Activated CD4-positive, alpha-beta memory T cell treated with anti-CD3 and anti-CD28 coated beads, Interleukin-2, amount 10 ng/mL, durations not matched to agents 7 days and 5 days (primary cell): ENCODE measurements at regions not wholly inside any gene's neighbourhood (a gene's known extent, or its start where the extent isn't known, plus 50 kb on each side); places are given as distances from the start of the nearest gene placed in this dataset.

ENCODE experiments used
- CTCF ChIA-PET: fragments of 350-600 bp; sonication (Branson Sonifier 250); formaldehyde crosslinking; loops from one replicate; lab custom pipeline; 2021; ENCODE audit warnings: antibody characterized with exemption, inconsistent platforms; lab: Charles Lee
- POLR2A ChIA-PET: fragments of 350-600 bp; sonication (Branson Sonifier 250); formaldehyde crosslinking; loops from one replicate; lab custom pipeline; 2021; ENCODE audit warnings: antibody characterized with exemption; lab: Charles Lee
- DNase-seq: peaks from one replicate; pipeline ENCODE4 v3.0.0-alpha.2; 2020
- H3K27ac Mint-ChIP-seq: one replicate; pipeline ENCODE4 v1.8.0; 2021; ENCODE audit warnings: mild to moderate bottlenecking, mixed read lengths
- H3K27me3 Mint-ChIP-seq: one replicate; pipeline ENCODE4 v1.8.0; 2021; ENCODE audit warnings: mixed read lengths
- H3K36me3 Mint-ChIP-seq: one replicate; pipeline ENCODE4 v1.8.0; 2021; ENCODE audit warnings: low read depth, mixed read lengths
- H3K4me1 Mint-ChIP-seq: one replicate; pipeline ENCODE4 v1.8.0; 2021; ENCODE audit warnings: mixed read lengths
- H3K4me3 Mint-ChIP-seq: one replicate; pipeline ENCODE4 v1.8.0; 2021; ENCODE audit warnings: mild to moderate bottlenecking, mixed read lengths
- H3K9me3 Mint-ChIP-seq: one replicate; pipeline ENCODE4 v1.8.0; 2021; ENCODE audit warnings: mixed read lengths

DNA sequence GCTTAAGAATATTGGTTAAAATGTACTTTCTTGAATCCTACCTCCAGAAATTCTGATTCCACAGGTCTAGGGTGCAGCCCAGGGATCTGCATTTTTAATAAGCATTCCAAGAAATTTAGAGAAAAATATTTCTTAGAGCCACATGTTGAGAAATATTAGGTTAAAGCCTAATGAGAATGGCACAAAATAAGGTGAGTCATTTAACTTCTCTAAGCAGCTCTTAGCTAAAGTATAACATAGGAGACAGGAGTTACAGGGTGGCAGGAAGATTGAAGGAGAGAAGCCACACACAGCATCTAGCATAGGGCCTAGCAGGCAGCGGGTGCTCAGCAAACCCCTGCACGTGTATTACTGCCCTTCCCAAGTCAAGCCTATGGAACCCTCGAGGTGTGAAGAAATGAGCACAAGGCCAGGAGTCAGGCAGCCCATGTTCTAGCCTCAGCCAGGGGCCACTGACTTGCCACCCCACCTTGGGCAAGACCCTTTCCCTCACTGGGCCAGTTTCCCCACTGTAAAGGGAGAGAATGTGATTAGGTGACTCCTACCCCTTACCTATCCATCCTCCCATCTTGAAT lies 197.1 kb upstream of the TLE3 start:
- ChIA-PET CTCF (no interaction called here), POLR2A (no interaction called here)
- Mint-ChIP-seq H3K27ac (no peak overlapping the region), H3K27me3 (peaks cover 32% of the 10 kb centered on the region), H3K9me3 (no peaks in the 10 kb centered on the region), H3K4me3 (no peak overlapping the region), H3K36me3 (no peaks in the 10 kb centered on the region), H3K4me1 (peaks cover under 1% of the 10 kb centered on the region)
- DNase-seq = no peak

DNA sequence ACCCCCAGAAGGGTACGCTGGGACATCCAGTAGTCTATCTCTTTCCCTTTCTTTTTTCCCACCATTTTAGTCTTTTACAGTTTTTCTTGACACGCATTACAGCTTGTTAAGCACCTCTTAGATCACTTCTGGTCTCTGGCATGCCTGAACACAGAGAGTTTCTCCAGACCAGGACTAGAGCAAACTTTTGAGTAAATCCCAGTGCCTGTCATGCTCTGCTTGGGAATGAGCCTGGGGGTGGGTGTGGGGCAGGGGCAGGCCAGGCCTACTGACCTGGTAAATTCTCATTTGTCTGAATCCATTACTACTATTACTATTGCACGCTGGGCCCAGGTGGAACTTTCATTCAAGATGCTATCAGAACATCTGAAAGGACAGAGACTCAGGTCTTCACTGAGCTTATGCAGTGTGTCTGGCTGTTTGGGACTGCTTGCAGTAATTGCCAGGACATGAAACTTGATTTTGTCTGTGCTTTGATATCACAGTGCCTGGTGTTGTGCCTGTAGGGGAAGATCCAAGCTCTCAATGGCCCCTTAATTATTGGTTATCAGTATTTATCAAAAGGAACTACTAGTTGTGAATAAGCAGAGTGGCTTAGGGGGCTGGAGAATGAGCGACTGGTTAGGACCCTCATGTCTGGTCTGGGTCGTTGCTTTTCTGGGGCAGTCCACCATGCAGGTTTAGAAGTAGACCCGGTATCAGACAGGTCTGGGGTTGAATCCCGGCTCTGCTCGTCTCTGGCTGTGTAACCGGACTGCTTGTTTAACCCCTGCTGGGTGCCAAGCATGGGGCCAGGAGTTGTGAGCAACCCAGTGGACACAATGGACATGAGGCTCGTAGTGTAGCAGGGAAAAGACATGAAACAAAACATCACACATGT lies 196.1 kb upstream of the TLE3 start:
- Mint-ChIP-seq H3K27me3 (peaks cover 33% of the 10 kb centered on the region), H3K4me1 (no peaks in the 10 kb centered on the region), H3K27ac (no peak overlapping the region), H3K9me3 (no peaks in the 10 kb centered on the region), H3K36me3 (no peaks in the 10 kb centered on the region), H3K4me3 (no peak overlapping the region)
- ChIA-PET CTCF (no interaction called here), POLR2A (no interaction called here)
- no peak for DNase-seq

DNA sequence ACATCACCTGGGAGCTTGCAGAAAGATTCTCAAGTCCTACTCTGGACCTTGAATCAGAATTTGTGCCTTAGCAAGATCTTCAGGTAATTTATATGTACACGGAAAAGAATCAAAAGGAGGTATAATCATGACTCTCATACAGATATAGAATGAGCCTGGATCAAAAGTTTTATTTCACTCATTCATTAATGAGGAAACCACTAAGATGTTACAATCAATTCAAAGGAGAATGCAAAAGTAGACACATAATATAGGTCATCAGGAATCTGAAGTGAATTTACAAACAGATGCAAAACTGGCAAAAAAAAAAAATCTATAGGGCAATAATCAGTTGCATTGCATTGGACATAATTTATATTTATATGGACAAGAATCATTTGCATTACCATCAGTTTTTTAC lies 195.4 kb upstream of the TLE3 start:
- CTCF ChIA-PET = interaction anchor here (0.7 kb wide), 1 partner anchor 122 kb away, joined by 3 read pairs; no protein-coding TSS in a partner anchor
- no peak for DNase-seq
- Mint-ChIP-seq H3K27ac (no peak overlapping the region), H3K36me3 (no peaks in the 10 kb centered on the region), H3K27me3 (peaks cover 29% of the 10 kb centered on the region), H3K4me1 (no peaks in the 10 kb centered on the region), H3K4me3 (no peak overlapping the region), H3K9me3 (no peaks in the 10 kb centered on the region)
- POLR2A ChIA-PET = no interaction called here

DNA sequence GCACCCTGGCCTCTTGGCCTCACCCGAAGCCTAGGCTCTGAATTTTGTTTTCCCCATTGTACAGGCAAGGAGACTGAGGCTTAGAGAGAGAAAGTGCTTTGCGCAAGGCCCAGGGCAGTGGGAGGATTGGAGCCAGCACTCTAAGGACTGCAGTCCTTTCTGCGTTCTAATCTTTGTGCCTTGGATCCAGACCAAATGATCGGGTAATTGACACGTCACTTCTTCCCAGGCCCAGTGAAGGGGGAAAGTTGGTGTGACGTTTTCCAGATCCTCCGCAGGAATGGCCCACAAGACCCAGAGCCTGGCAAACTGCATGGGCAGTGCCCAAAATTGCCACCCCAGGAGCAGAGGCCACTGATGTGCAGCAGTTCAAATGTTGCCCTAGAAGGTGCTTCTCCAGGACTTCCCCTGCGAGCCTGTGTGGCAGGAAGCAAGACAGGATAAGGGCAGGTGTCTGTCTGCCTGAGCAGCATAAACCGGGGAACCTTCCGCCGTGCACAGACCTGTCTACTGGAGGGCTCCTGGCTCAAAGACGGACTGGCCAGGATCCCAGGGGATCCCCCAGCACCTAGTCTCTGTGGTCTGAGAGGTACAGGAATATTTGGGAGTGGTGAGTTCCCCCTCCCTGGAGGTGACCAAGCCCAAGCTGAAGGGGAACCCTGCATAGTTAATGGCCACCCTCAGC lies 194.5 kb upstream of the TLE3 start:
- POLR2A ChIA-PET = no interaction called here
- no peak overlapping the region for H3K27ac Mint-ChIP-seq
- no peaks in the 10 kb centered on the region for H3K36me3 Mint-ChIP-seq
- CTCF ChIA-PET = no interaction called here
- no peaks in the 10 kb centered on the region for H3K9me3 Mint-ChIP-seq
- H3K4me3 Mint-ChIP-seq = no peak overlapping the region
- no peaks in the 10 kb centered on the region for H3K4me1 Mint-ChIP-seq
- H3K27me3 Mint-ChIP-seq = peaks cover 25% of the 10 kb centered on the region
- no peak for DNase-seq

DNA sequence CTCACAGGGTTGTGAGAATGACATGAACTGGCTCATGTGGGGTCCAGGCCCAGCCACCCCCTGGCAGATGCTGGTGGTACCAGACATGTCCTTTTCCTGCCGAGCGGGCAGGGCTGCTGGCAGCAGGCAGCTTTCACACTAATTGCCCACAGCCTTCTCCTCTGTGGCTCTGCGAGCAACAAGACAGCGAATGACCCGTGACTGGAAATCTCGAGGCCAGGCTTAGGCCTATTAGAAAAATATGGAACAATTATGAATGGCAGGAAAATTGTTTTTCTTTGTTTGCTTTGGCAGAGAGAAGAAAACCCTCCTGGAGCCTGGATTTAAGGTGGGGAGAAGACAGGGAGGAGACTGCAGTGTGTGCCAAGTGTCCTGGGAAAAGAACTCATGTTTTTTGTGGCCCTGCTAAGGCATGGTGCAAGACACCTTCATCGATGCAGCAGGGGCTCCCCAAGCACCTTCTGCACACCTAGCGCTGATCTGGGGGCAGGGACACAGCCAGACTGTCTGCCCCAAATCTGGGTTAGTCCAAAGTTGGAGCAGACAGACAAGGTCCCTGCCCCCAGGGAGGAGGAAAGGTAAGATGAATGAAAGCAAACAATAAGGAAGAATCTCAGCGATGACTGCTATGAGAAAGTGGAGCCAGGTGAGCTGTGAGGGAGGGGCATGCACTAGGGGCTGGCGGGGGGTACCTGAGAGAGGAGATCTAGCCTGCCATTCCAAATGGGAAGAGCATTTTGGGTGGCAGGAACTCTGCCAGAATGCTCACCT lies 193.8 kb upstream of the TLE3 start:
- H3K4me1 Mint-ChIP-seq = no peaks in the 10 kb centered on the region
- no peak overlapping the region for H3K4me3 Mint-ChIP-seq
- no peak overlapping the region for H3K27ac Mint-ChIP-seq
- no peak for DNase-seq
- POLR2A ChIA-PET = no interaction called here
- CTCF ChIA-PET = no interaction called here
- peaks cover 17% of the 10 kb centered on the region for H3K27me3 Mint-ChIP-seq
- no peaks in the 10 kb centered on the region for H3K9me3 Mint-ChIP-seq
- no peaks in the 10 kb centered on the region for H3K36me3 Mint-ChIP-seq

DNA sequence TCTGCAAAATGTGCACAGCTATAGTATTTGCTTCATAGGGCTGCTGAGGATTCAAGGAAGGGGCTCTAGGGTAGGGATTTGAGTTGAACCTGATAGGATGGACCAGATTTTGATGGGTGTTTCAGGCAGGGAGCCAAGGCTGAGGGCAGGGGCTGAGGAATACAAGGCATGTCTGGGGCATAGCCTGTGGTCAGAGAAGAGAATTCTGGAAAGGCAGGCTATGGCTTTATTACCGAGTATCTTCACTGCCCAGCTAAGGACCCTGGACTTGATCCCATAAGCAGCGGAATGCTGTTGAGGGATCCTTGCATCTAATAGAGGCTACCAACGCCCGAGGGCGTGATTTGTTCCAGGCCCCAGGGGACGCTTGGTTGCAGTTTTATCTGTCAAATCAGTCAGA lies 193.0 kb upstream of the TLE3 start:
- ChIA-PET POLR2A (no interaction called here), CTCF (no interaction called here)
- H3K27ac Mint-ChIP-seq = no peak overlapping the region
- peaks cover 14% of the 10 kb centered on the region for H3K27me3 Mint-ChIP-seq
- DNase-seq = no peak
- no peaks in the 10 kb centered on the region for H3K9me3 Mint-ChIP-seq
- no peaks in the 10 kb centered on the region for H3K4me1 Mint-ChIP-seq
- H3K36me3 Mint-ChIP-seq = no peaks in the 10 kb centered on the region
- no peak overlapping the region for H3K4me3 Mint-ChIP-seq

DNA sequence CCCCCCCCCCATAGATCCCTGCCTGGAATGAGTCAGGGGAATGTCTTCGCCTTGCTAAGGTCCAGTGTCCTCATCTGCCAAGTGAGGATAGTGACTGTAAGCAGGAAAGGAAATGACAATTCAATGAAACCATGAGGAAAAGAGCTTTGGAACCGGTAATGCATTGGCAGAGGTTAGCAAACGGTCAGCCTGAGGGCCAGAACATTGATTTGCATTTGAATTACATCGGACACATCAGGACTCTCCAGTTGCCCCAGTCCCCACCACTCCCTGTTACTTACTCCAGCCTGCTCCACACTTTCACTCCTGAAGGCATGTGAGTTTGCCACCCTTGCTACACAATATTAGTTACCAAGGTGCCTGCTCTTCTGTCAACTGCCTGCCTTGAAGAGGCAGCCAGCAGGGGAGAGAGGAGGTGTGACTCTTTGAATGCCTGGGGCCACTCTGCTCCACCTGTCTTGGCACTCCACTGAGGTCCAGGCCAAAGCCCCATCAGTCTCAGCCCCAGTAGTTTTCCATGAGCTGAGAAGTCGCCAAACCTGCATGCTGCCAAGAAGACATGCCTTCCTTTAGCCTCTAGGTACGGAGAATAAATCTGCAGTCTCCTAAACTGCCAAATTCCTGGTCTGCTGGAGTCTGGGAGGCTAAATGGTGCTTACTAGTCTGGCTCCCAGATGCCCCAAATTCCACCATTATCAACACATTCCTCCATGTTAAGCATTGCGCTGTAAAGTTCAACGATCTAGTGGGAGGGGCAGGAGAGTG lies 191.7 kb upstream of the TLE3 start:
- H3K27me3 Mint-ChIP-seq = peaks cover 13% of the 10 kb centered on the region

DNA sequence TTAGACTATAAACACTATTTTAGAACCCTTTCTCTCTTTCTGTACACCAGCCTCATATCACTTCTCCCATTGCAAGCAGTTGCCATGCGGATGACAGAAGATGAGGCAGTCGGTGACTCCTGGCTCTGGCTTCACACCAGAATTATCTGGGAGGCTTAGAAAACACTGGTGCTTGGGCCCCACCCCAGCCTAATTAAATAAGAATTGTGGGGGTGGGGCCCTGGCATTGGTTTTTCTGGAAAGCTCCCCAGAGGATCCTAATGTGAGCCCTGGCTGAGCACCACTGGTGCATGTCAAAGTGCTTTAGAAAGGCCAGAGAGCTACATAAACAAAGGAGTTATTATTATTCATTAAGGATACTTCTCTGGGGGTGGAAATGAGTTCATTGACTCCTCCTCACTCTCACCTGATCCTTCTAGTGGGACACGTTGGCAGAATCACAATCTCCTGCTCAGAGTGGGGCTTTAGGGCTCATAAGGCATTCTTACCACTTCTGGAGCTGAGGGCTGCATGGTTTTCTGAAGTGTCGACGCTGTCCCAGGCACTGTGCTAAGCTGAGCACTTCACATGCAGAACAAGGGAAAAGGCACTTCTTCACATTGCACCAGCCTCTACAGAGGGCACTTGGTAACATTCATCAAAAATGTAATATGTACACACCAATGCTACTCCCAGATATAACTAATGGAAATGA lies 188.5 kb upstream of the TLE3 start:
- Mint-ChIP-seq H3K36me3 (no peaks in the 10 kb centered on the region), H3K4me1 (peaks cover 10% of the 10 kb centered on the region), H3K27ac (no peak overlapping the region), H3K4me3 (no peak overlapping the region), H3K27me3 (peaks cover 10% of the 10 kb centered on the region), H3K9me3 (no peaks in the 10 kb centered on the region)
- DNase-seq = no peak
- ChIA-PET CTCF (no interaction called here), POLR2A (no interaction called here)

More for the DNA sequence above, 191.7 kb upstream of the TLE3 start:
- Mint-ChIP-seq H3K27ac (no peak overlapping the region), H3K4me1 (no peaks in the 10 kb centered on the region), H3K9me3 (no peaks in the 10 kb centered on the region), H3K4me3 (no peak overlapping the region), H3K36me3 (no peaks in the 10 kb centered on the region)
- ChIA-PET CTCF (no interaction called here), POLR2A (no interaction called here)
- DNase-seq = no peak

DNA sequence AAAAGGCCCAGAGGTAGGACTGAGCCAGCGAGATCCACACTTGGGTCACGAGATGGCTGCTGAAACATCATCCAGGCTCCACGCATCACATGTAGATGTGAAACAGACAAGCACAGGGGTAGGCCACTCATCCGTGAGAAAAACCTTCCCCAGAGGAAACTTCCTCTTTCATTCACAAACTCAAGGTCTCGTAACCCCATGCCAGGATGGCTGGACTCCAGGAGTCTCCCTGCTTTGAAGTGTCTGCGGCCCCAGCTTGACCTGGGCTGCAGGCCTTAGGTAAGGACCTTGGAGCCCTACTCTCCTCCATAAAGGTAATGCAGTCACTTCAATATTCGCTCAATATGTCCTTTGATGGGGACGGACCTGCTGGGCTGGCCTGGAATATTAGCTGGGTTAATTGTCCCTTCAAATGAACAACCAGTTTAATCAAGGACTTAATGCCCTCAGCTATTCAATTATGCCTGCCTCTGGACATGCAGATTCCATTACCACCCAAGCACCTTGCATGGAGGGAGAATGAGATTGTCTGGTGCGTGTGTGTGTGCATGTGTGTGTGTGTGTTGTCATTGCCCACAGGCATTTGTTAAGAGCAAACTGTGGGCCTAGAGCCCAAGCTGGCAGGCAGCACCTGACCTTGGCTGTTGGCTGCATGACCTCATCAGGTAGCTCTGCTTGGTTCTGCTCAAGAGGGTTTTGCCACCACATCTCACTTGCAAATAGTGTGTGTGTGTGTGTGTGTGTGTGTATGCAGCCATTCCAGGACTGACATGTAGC lies 186.9 kb upstream of the TLE3 start:
- Mint-ChIP-seq H3K4me3 (no peak overlapping the region), H3K36me3 (no peaks in the 10 kb centered on the region), H3K9me3 (no peaks in the 10 kb centered on the region), H3K4me1 (peaks cover 16% of the 10 kb centered on the region), H3K27me3 (peaks cover 5% of the 10 kb centered on the region), H3K27ac (no peak overlapping the region)
- CTCF ChIA-PET = no interaction called here
- DNase-seq = no peak
- POLR2A ChIA-PET = no interaction called here

DNA sequence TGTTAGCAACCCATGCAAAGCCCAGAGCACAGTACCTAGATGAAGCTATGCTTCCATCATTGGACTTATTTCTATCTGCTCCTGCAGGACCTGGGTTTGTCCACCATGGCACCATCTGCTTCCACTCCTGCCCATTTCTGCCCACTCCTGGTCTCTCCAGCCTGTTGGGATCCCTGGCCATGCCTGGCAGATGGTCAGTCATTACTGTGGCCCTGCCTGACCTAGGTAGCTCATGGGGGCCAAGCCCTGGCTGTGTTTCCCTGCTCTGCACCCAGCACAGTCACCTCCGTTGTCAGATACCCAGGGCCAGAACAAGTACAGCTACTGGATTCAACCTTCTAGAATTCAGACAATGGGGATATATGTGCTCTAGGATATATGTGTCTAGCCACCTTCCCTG lies 185.8 kb upstream of the TLE3 start:
- ChIA-PET CTCF (no interaction called here), POLR2A (no interaction called here)
- Mint-ChIP-seq H3K4me1 (peaks cover 16% of the 10 kb centered on the region), H3K36me3 (no peaks in the 10 kb centered on the region), H3K9me3 (no peaks in the 10 kb centered on the region), H3K27me3 (peaks cover 5% of the 10 kb centered on the region), H3K27ac (no peak overlapping the region), H3K4me3 (no peak overlapping the region)
- no peak for DNase-seq

DNA sequence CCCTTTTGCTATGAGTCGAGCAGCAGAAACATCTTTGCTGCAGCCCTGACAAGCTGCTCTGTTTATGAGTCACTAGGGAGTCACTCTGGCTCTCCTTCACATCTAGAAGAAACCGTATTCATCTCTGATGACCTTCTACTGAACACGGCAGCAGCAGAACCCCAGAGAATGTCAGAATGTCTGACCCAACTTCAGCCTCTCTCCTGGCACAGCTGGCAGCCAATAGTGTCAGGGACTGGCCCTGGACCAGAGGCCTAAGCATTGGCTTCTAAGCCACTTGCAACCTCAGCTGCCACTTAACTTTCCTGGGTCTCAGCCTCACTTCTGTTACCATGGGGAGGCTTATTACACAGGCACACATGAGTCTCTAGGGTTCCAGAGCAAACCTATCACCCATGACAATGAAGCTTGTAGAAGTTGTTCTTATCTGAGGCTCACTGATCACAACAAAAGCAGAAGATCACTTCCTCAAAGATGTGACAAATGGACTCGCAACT lies 184.1 kb upstream of the TLE3 start:
- ChIA-PET POLR2A (no interaction called here), CTCF (no interaction called here)
- no peak for DNase-seq
- H3K4me1 Mint-ChIP-seq = peaks cover 16% of the 10 kb centered on the region
- no peaks in the 10 kb centered on the region for H3K9me3 Mint-ChIP-seq
- H3K36me3 Mint-ChIP-seq = no peaks in the 10 kb centered on the region
- no peak overlapping the region for H3K27ac Mint-ChIP-seq
- H3K4me3 Mint-ChIP-seq = no peak overlapping the region
- peaks cover 5% of the 10 kb centered on the region for H3K27me3 Mint-ChIP-seq
